ENCODE measurements at regions not wholly inside any gene's neighbourhood (a gene's known extent, or its start where the extent isn't known, plus 50 kb on each side); places are given as distances from the start of the nearest gene placed in this dataset.
"Not testable (repeated sequence)": the region's sequence is repeated elsewhere in the genome, so short reads cannot be mapped to it uniquely, and the experiment has no call there.

- Histone ChIP-seq H3K27me3 (ENCODE audit: control insufficient read depth, insufficient read depth, low read length) (peaks cover 3% of the 10 kb centered on the region; the same call in 1 of the 2 replicates), H3K4me3 (ENCODE audit: low read depth, low read length) (peak overlapping the region; percentile 18), H3K36me3 (ENCODE audit: control insufficient read depth, insufficient read depth, low read length) (no peaks in the 10 kb centered on the region)
- peak; percentile 59 for DNase-seq (ENCODE audit: low read depth)
- no peak for TF ChIP-seq CTCF (IDR thresholded peaks at IDR 0.05; ENCODE audit: insufficient read depth, low read depth, low read length)
- ChIA-PET POLR2A (interaction anchor here (0.6 to 1.4 kb wide), 2 partner anchors 10 to 61 kb away, joined by 3 to 5 read pairs; no protein-coding TSS in a partner anchor), CTCF (interaction anchor here (1.0 to 1.7 kb wide), 4 partner anchors 10 to 218 kb away, joined by 3 to 5 read pairs (median 4); no protein-coding TSS in a partner anchor)
Observed at GRCh38 chr15:99486371-99487336, 79.1 kb upstream of the MEF2A start.

GRCh38 chr15:99487337-99487730 is 78.5 kb upstream of the MEF2A start:
- ChIA-PET CTCF (interaction anchor here (1.1 to 1.7 kb wide), 3 partner anchors 10 to 217 kb away, joined by 3 to 5 read pairs (median 4); no protein-coding TSS in a partner anchor), POLR2A (interaction anchor here (0.6 kb wide), 1 partner anchor 60 kb away, joined by 3 read pairs; no protein-coding TSS in a partner anchor)
- DNase-seq (ENCODE audit: low read depth), result no peak
- Histone ChIP-seq H3K27me3 (ENCODE audit: control insufficient read depth, insufficient read depth, low read length) (peaks cover 3% of the 10 kb centered on the region), H3K36me3 (ENCODE audit: control insufficient read depth, insufficient read depth, low read length) (no peaks in the 10 kb centered on the region), H3K4me3 (ENCODE audit: low read depth, low read length) (no peak overlapping the region)
- TF ChIP-seq CTCF (IDR thresholded peaks at IDR 0.05; ENCODE audit: insufficient read depth, low read depth, low read length), result no peak

GRCh38 chr15:99492275-99492674 is 73.5 kb upstream of the MEF2A start:
- no peak overlapping the region for H3K4me3 ChIP-seq (ENCODE audit: low read depth, low read length)
- no peak for DNase-seq (ENCODE audit: low read depth)
- POLR2A ChIA-PET, result no interaction called here
- H3K27me3 ChIP-seq (ENCODE audit: control insufficient read depth, insufficient read depth, low read length), result peaks cover 3% of the 10 kb centered on the region
- TF ChIP-seq CTCF (IDR thresholded peaks at IDR 0.05; ENCODE audit: insufficient read depth, low read depth, low read length), result no peak
- no peaks in the 10 kb centered on the region for H3K36me3 ChIP-seq (ENCODE audit: control insufficient read depth, insufficient read depth, low read length)
- CTCF ChIA-PET, result interaction anchor here (0.9 kb wide), 1 partner anchor 212 kb away, joined by 3 read pairs; no protein-coding TSS in a partner anchor

GRCh38 chr15:99492716-99493115 is 73.1 kb upstream of the MEF2A start:
- Histone ChIP-seq H3K36me3 (ENCODE audit: control insufficient read depth, insufficient read depth, low read length) (no peaks in the 10 kb centered on the region), H3K27me3 (ENCODE audit: control insufficient read depth, insufficient read depth, low read length) (peaks cover 3% of the 10 kb centered on the region), H3K4me3 (ENCODE audit: low read depth, low read length) (no peak overlapping the region)
- DNase-seq (ENCODE audit: low read depth), result no peak
- CTCF ChIA-PET, result interaction anchor here (0.9 kb wide), 1 partner anchor 212 kb away, joined by 3 read pairs; no protein-coding TSS in a partner anchor
- POLR2A ChIA-PET, result no interaction called here
- no peak for TF ChIP-seq CTCF (IDR thresholded peaks at IDR 0.05; ENCODE audit: insufficient read depth, low read depth, low read length)

GRCh38 chr15:99493461-99493860 is 72.3 kb upstream of the MEF2A start:
- no peak for DNase-seq (ENCODE audit: low read depth)
- peaks cover 3% of the 10 kb centered on the region for H3K27me3 ChIP-seq (ENCODE audit: control insufficient read depth, insufficient read depth, low read length)
- CTCF ChIA-PET, result no interaction called here
- TF ChIP-seq CTCF (IDR thresholded peaks at IDR 0.05; ENCODE audit: insufficient read depth, low read depth, low read length), result no peak
- no peaks in the 10 kb centered on the region for H3K36me3 ChIP-seq (ENCODE audit: control insufficient read depth, insufficient read depth, low read length)
- no peak overlapping the region for H3K4me3 ChIP-seq (ENCODE audit: low read depth, low read length)
- POLR2A ChIA-PET, result no interaction called here

GRCh38 chr15:99494536-99495233 is 71.1 kb upstream of the MEF2A start:
- CTCF ChIA-PET, result interaction anchor here (0.6 kb wide), 1 partner anchor 53 kb away, joined by 3 read pairs; no protein-coding TSS in a partner anchor
- H3K4me3 ChIP-seq (ENCODE audit: low read depth, low read length); H3K27me3 ChIP-seq (ENCODE audit: control insufficient read depth, insufficient read depth, low read length); DNase-seq (ENCODE audit: low read depth); H3K36me3 ChIP-seq (ENCODE audit: control insufficient read depth, insufficient read depth, low read length); POLR2A ChIA-PET: not testable (repeated sequence)

Data from BJ (cell line).